Right atrium auricular region (tissue), 2 donors: ENCODE measurements at regions not wholly inside any gene's neighbourhood (a gene's known extent, or its start where the extent isn't known, plus 50 kb on each side); places are given as distances from the start of the nearest gene placed in this dataset.

ENCODE experiments used
- DNase-seq: peaks from one replicate; pipeline ENCODE4 v3.0.0-alpha.2; 2019; ENCODE audit warnings: low spot score
- H3K27ac ChIP-seq, 2 donors: fragments of 200-600 bp; sonication (generic); 1 replicate in 1 of 2; 2 replicates in 1 of 2; pipeline ENCODE4 v1.5.1; 2016 to 2019
- H3K27me3 ChIP-seq, 2 donors: fragments of 200-600 bp; sonication (generic); one replicate each; pipeline versions ENCODE4 v1.5.1 to v1.6.0; 2017 to 2019
- H3K36me3 ChIP-seq: fragments of 200-600 bp; sonication (generic); one replicate; pipeline ENCODE4 v1.5.1; 2016
- H3K4me1 ChIP-seq, 2 donors: fragments of 200-600 bp; sonication (generic); one replicate each; pipeline versions ENCODE4 v1.5.1 to v1.6.0; 2017 to 2019
- H3K4me3 ChIP-seq, 2 donors: fragments of 200-600 bp; sonication (generic); 1 replicate in 1 of 2; 2 replicates in 1 of 2; pipeline ENCODE4 v1.5.1; 2017 to 2019; ENCODE audit warnings: mild to moderate bottlenecking in 1 of 2, moderate library complexity in 1 of 2
- H3K9me3 ChIP-seq, 2 donors: fragments of 200-600 bp; sonication (generic); one replicate each; pipeline ENCODE4 v1.5.1; 2019
- CTCF ChIP-seq, 2 donors: fragments of 200-600 bp; sonication (generic); IDR thresholded peaks; one replicate each; pipeline ENCODE4 v1.5.1; 2019; ENCODE audit warnings: antibody characterized with exemption in 2 of 2

GRCh38 chr14:106813477-106813823 lies 1287.1 kb downstream of the TMEM121 start:
- Histone ChIP-seq H3K27me3 (no peaks in the 10 kb centered on the region), H3K9me3 (no peaks in the 10 kb centered on the region), H3K36me3 (no peaks in the 10 kb centered on the region), H3K4me3 (no peak overlapping the region), H3K4me1 (peaks cover 0 to 13% of the 10 kb centered on the region in 2 donors), H3K27ac (no peak overlapping the region)
- TF ChIP-seq CTCF (IDR thresholded peaks at IDR 0.05): no peak
- DNase-seq: no peak

DNA sequence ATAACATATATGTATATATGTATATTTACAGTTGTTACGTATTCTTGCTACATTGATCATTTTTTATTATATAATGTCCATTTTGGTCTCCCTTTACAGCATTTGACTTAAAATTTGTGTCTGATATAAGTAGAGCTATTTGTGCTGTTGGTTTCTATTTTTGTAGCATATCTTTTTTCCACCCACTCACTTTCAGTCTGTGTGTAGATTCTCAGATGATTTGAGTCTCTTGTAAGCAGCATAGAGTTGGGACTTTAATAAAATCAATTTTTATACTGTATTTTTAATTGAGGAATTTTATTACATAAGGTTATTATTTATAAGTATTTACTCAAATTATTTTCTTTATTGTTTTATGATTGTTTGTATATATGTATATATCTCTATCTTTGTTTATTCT lies 1293.7 kb downstream of the TMEM121 start:
- H3K27me3 ChIP-seq: no peaks in the 10 kb centered on the region
- TF ChIP-seq CTCF (IDR thresholded peaks at IDR 0.05): no peak

DNA sequence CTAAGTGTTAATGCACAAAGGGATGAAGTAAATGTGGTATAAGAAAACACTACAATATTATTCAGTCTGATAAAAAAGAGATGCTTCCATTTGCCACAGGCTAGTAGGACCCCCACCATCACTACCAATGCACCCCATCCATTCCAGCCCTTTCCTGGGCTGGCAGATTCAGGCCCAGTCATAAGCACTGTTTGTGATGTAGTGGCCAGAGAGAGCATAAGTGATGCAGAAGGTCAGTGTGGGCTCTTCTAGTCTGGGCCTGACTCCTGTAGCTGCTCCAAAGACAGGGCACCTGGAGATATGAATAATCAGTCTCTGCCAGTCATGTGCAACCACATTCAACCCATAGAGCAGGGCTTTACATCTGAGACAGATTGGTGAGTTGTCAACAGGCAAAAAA lies 1294.7 kb downstream of the TMEM121 start:
- TF ChIP-seq CTCF (IDR thresholded peaks at IDR 0.05): no peak
- Histone ChIP-seq H3K27ac (no peak overlapping the region), H3K4me1 (no peaks in the 10 kb centered on the region), H3K4me3 (no peak overlapping the region), H3K36me3 (no peaks in the 10 kb centered on the region), H3K9me3 (no peaks in the 10 kb centered on the region), H3K27me3 (no peaks in the 10 kb centered on the region)
- no peak for DNase-seq

More for the DNA sequence above, 1293.7 kb downstream of the TMEM121 start:
- Histone ChIP-seq H3K4me1 (no peaks in the 10 kb centered on the region), H3K4me3 (no peak overlapping the region), H3K9me3 (no peaks in the 10 kb centered on the region), H3K36me3 (no peaks in the 10 kb centered on the region), H3K27ac (no peak overlapping the region)
- no peak for DNase-seq

- Histone ChIP-seq H3K4me3 (no peak overlapping the region), H3K36me3 (no peaks in the 10 kb centered on the region), H3K9me3 (no peaks in the 10 kb centered on the region), H3K27me3 (no peaks in the 10 kb centered on the region), H3K27ac (no peak overlapping the region), H3K4me1 (no peaks in the 10 kb centered on the region)
- DNase-seq: no peak
- no peak for TF ChIP-seq CTCF (IDR thresholded peaks at IDR 0.05)
Measured at GRCh38 chr14:106822905-106823304, 1296.5 kb downstream of the TMEM121 start.

DNA sequence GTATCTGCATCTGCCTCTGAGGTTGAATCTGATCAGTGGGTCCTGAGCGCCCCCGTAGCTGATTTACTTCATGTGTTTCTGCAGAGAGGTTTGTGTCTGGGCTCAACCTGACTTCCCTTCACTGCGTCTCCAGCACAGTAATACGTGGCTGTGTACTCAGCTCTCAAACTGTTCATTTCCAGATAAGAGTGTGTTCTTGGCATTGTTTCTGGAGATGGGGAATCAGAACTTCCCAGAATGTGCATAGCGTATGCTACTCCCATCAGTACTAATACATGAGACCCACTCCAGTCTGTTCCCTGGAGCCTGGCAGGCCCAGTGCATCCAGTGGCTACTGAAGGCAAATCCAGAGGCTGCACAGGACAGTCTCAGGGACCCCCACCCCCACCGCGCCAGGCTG lies 1297.2 kb downstream of the TMEM121 start:
- Histone ChIP-seq H3K9me3 (no peaks in the 10 kb centered on the region), H3K27me3 (no peaks in the 10 kb centered on the region), H3K27ac (no peak overlapping the region), H3K36me3 (no peaks in the 10 kb centered on the region), H3K4me3 (no peak overlapping the region), H3K4me1 (no peaks in the 10 kb centered on the region)
- no peak for DNase-seq
- no peak for TF ChIP-seq CTCF (IDR thresholded peaks at IDR 0.05)

- Histone ChIP-seq H3K4me3 (no peak overlapping the region), H3K27me3 (no peaks in the 10 kb centered on the region), H3K4me1 (no peaks in the 10 kb centered on the region), H3K9me3 (no peaks in the 10 kb centered on the region), H3K27ac (no peak overlapping the region), H3K36me3 (no peaks in the 10 kb centered on the region)
- no peak for TF ChIP-seq CTCF (IDR thresholded peaks at IDR 0.05)
- no peak for DNase-seq
Measured at GRCh38 chr14:106826833-106827369, 1300.5 kb downstream of the TMEM121 start.
